Endothelial cell of umbilical vein (primary cell): ENCODE measurements at regions not wholly inside any gene's neighbourhood (a gene's known extent, or its start where the extent isn't known, plus 50 kb on each side); places are given as distances from the start of the nearest gene placed in this dataset.

ENCODE experiments used
- BruUV-seq: library from RNA; stranded (reverse); fragments of 400-500 nt; replicated peaks from 2 replicates; lab custom pipeline; 2021; lab: Mats Ljungman, UMichigan
- CTCF ChIA-PET: fragments of 300-600, 350-600 bp; sonication (Branson Sonifier 250); formaldehyde crosslinking; loops from one replicate; lab custom pipeline; 2021; ENCODE audit warnings: antibody characterized with exemption, inconsistent platforms; lab: Charles Lee
- POLR2A ChIA-PET: fragments of 300-600, 350-600 bp; sonication (Branson Sonifier 250); formaldehyde crosslinking; loops from one replicate; lab custom pipeline; 2021; ENCODE audit warnings: antibody characterized with exemption, inconsistent platforms; lab: Charles Lee
- DNase-seq: peaks from one replicate; pipeline ENCODE4 v3.0.0-alpha.2; 2011; ENCODE audit warnings: low read depth, low spot score
- FAIRE-seq: peaks from 2 replicates; lab custom pipeline; 2011; peaks lifted over from hg19 to GRCh38; lab: Jason Lieb, UNC
- H2AFZ ChIP-seq: 2 replicates; pipeline ENCODE4 v1.6.0; 2012; ENCODE audit warnings: low read depth, low read length, control low read depth, inconsistent platforms
- H3K27ac ChIP-seq: 2 replicates; pipeline ENCODE4 v1.5.1; 2011; ENCODE audit warnings: low read depth, mild to moderate bottlenecking, control low read depth, low read length, moderate library complexity; ENCODE audit not compliant: insufficient read depth
- H3K27me3 ChIP-seq, 2 experiments: 2 replicates each; pipeline versions ENCODE4 v1.6.0 to v1.6.1; 2011; ENCODE audit warnings: low read length in 2 of 2, mixed read lengths in 1 of 2; ENCODE audit not compliant: control insufficient read depth in 2 of 2, insufficient read depth in 2 of 2
- H3K36me3 ChIP-seq, 2 experiments: 2 replicates in 1 of 2; 3 replicates in 1 of 2; pipeline ENCODE4 v1.5.1; 2011; ENCODE audit warnings: low read length in 2 of 2, mild to moderate bottlenecking in 1 of 2, moderate library complexity in 1 of 2; ENCODE audit not compliant: control insufficient read depth in 2 of 2, insufficient read depth in 2 of 2; ENCODE audit errors: extremely low read depth in 1 of 2
- H3K4me1 ChIP-seq: 3 replicates; pipeline ENCODE4 v1.5.1; 2011; ENCODE audit warnings: mild to moderate bottlenecking, low read length; ENCODE audit not compliant: control insufficient read depth, insufficient read depth; ENCODE audit errors: extremely low read depth
- H3K4me2 ChIP-seq: 2 replicates; pipeline ENCODE4 v1.6.1; 2011; ENCODE audit warnings: low read length, control low read depth, mixed read lengths; ENCODE audit not compliant: insufficient read depth
- H3K4me3 ChIP-seq, 3 experiments: fragments of 200-600 bp in 1 of 3; sonication (generic), shearing (Covaris generic) in 1 of 3; replicated peaks in 1 of 3; 2 replicates each; pipeline ENCODE4 v1.5.1; 2011 to 2016; ENCODE audit warnings: control low read depth in 3 of 3, low read length in 3 of 3, mild to moderate bottlenecking in 2 of 3, inconsistent platforms in 1 of 3, low read depth in 1 of 3, moderate library complexity in 1 of 3; ENCODE audit not compliant: insufficient read depth in 1 of 3
- H3K79me2 ChIP-seq: 2 replicates; pipeline ENCODE4 v1.6.0; 2012; ENCODE audit warnings: low read length, inconsistent platforms; ENCODE audit not compliant: control insufficient read depth, insufficient read depth
- H3K9ac ChIP-seq: replicated peaks from 2 replicates; pipeline ENCODE3; 2011; ENCODE audit warnings: low read length, control low read depth; ENCODE audit not compliant: insufficient read depth; ENCODE audit errors: extremely low read depth
- H3K9me1 ChIP-seq: replicated peaks from 3 replicates; pipeline ENCODE4 v1.6.0; 2011; ENCODE audit warnings: mild to moderate bottlenecking, low read length; ENCODE audit not compliant: control insufficient read depth, insufficient read depth; ENCODE audit errors: extremely low read depth
- H3K9me3 ChIP-seq: replicated peaks from 2 replicates; pipeline ENCODE4 v1.5.1; 2012; ENCODE audit warnings: low read length, inconsistent platforms; ENCODE audit not compliant: control insufficient read depth, insufficient read depth
- H4K20me1 ChIP-seq: replicated peaks from 2 replicates; pipeline ENCODE3; 2011; ENCODE audit warnings: mild to moderate bottlenecking, low read length; ENCODE audit not compliant: control insufficient read depth, insufficient read depth; ENCODE audit errors: extremely low read depth
- EZH2 ChIP-seq: IDR thresholded peaks from 2 replicates; pipeline ENCODE4 v1.6.1; 2012; ENCODE audit warnings: borderline replicate concordance, low read depth, mild to moderate bottlenecking, moderate library complexity, low read length, inconsistent platforms; ENCODE audit not compliant: severe bottlenecking
- FOS ChIP-seq: IDR thresholded peaks from 2 replicates; pipeline ENCODE4 v1.6.1; 2011; ENCODE audit warnings: mild to moderate bottlenecking, low read length, moderate library complexity, borderline replicate concordance; ENCODE audit not compliant: insufficient read depth
- GATA2 ChIP-seq: IDR thresholded peaks from 2 replicates; pipeline ENCODE4 v1.7.0; 2011; ENCODE audit warnings: low read depth, mild to moderate bottlenecking, moderate library complexity, mixed read lengths, low read length; ENCODE audit not compliant: insufficient read length, insufficient read depth
- JUN ChIP-seq: IDR thresholded peaks from 2 replicates; pipeline ENCODE4 v1.6.1; 2011; ENCODE audit warnings: borderline replicate concordance, low read depth; ENCODE audit not compliant: insufficient read length, insufficient read depth
- MYC ChIP-seq: IDR thresholded peaks from one replicate; pipeline ENCODE4 v1.6.1; 2011; ENCODE audit warnings: mild to moderate bottlenecking, low read depth, low read length
- POLR2A ChIP-seq: IDR thresholded peaks from 2 replicates; pipeline ENCODE4 v1.6.1; 2012; ENCODE audit warnings: low read depth, mild to moderate bottlenecking, control low read depth, low read length
- POLR2AphosphoS5 ChIP-seq: IDR thresholded peaks from 2 replicates; pipeline ENCODE4 v1.6.1; 2012; ENCODE audit warnings: low read depth, mild to moderate bottlenecking, control low read depth, low read length, moderate library complexity; ENCODE audit not compliant: insufficient read depth
- dilution Hi-C: fragments of 300-500 bp; cut with MboI; formaldehyde crosslinking; loops from one replicate; pipeline ENCODE4 v1.15.0; 2019; ENCODE audit warnings: low sequenced_read_pairs; ENCODE audit not compliant: extremely low pct_ligation_motif_present
- intact Hi-C: fragments of 100-400 bp; cut with micrococcal nuclease; formaldehyde crosslinking; loops from one replicate; pipeline ENCODE4 v1.10.0; 2022
- TF ChIP-seq, protein P1 (sequence below), 2 donors: IDR thresholded peaks; 1 replicate in 1 of 2; 2 replicates in 1 of 2; pipeline ENCODE4 v1.5.1; 2011; ENCODE audit warnings: low read length in 2 of 2, mild to moderate bottlenecking in 2 of 2, moderate library complexity in 2 of 2, control low read depth in 1 of 2, inconsistent platforms in 1 of 2, low read depth in 1 of 2; ENCODE audit not compliant: insufficient read depth in 1 of 2; ENCODE audit errors: extremely low read depth in 1 of 2
- TF ChIP-seq, protein P2 (sequence below): IDR thresholded peaks from 2 replicates; pipeline ENCODE4 v1.6.1; 2011; ENCODE audit not compliant: insufficient read depth, insufficient read length

DNA sequence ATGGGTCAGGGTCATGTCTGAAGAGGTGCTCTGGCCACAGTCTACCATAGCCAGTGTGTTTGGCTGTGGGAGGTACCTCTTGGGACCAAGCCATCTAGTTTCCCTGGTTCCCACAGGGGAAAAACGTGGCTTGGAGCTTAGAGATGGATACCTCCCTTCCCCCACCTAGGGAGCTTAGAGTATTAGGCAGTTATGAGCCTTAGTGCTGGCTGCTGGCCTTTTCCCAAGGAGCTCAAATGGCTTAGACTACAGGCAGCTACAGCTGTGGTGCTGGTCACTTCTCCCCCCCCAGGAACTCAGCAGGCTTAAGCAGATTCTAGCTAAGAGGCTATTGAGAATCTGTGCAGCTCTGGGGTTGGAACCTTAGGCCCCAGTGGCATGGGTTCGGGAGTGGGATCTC is 591.2 kb downstream of the NSUN3 start:
- H3K4me1 ChIP-seq = no peaks in the 10 kb centered on the region
- H2AFZ ChIP-seq = no peak overlapping the region
- POLR2A ChIA-PET = no interaction called here
- H4K20me1 ChIP-seq = no peaks in the 10 kb centered on the region
- no peaks in the 10 kb centered on the region for H3K9me3 ChIP-seq
- no peak overlapping the region for H3K27ac ChIP-seq
- H3K79me2 ChIP-seq = no peaks in the 10 kb centered on the region
- no peaks in the 10 kb centered on the region for H3K9me1 ChIP-seq
- DNase-seq (no peak), FAIRE-seq (no peak)
- CTCF ChIA-PET = no interaction called here
- H3K36me3 ChIP-seq = no peaks in the 10 kb centered on the region
- H3K4me3 ChIP-seq = no peak overlapping the region
- H3K27me3 ChIP-seq = no peaks in the 10 kb centered on the region
- no peak overlapping the region for H3K4me2 ChIP-seq
- TF ChIP-seq POLR2AphosphoS5 (no peak), GATA2 (no peak), JUN (no peak), MYC (no peak), EZH2 (no peak), FOS (no peak), POLR2A (no peak)
- TF ChIP-seq, protein P1, sequence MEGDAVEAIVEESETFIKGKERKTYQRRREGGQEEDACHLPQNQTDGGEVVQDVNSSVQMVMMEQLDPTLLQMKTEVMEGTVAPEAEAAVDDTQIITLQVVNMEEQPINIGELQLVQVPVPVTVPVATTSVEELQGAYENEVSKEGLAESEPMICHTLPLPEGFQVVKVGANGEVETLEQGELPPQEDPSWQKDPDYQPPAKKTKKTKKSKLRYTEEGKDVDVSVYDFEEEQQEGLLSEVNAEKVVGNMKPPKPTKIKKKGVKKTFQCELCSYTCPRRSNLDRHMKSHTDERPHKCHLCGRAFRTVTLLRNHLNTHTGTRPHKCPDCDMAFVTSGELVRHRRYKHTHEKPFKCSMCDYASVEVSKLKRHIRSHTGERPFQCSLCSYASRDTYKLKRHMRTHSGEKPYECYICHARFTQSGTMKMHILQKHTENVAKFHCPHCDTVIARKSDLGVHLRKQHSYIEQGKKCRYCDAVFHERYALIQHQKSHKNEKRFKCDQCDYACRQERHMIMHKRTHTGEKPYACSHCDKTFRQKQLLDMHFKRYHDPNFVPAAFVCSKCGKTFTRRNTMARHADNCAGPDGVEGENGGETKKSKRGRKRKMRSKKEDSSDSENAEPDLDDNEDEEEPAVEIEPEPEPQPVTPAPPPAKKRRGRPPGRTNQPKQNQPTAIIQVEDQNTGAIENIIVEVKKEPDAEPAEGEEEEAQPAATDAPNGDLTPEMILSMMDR (IDR thresholded peaks at IDR 0.05; ENCODE audit: extremely low read depth in 1 of 2, insufficient read depth in 1 of 2, low read depth in 1 of 2, low read length in 2 of 2) = no peak
- TF ChIP-seq, protein P2, sequence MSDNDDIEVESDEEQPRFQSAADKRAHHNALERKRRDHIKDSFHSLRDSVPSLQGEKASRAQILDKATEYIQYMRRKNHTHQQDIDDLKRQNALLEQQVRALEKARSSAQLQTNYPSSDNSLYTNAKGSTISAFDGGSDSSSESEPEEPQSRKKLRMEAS = no peak
- no TSS peak for BruUV-seq
- H3K9ac ChIP-seq = no peak overlapping the region
- dilution Hi-C loops (no loop called here), intact Hi-C loops (no loop called here)
